GM03348 (cell line): ENCODE measurements at regions not wholly inside any gene's neighbourhood (a gene's known extent, or its start where the extent isn't known, plus 50 kb on each side); places are given as distances from the start of the nearest gene placed in this dataset.
"Not testable (repeated sequence)": the region's sequence is repeated elsewhere in the genome, so short reads cannot be mapped to it uniquely, and the experiment has no call there.

Experiments
- DNase-seq: peaks from one replicate; pipeline ENCODE4 v3.0.0; 2012; ENCODE audit warnings: low spot score

- no peak for DNase-seq
Measured at GRCh38 chr11:38155856-38156255, 1557.8 kb upstream of the RAG2 start.

GRCh38 chr11:38153985-38154384 lies 1555.9 kb upstream of the RAG2 start:
- DNase-seq: no peak

GRCh38 chr11:38143852-38144251 lies 1545.8 kb upstream of the RAG2 start:
- DNase-seq: no peak

- no peak for DNase-seq
Measured at GRCh38 chr11:38138972-38139371, 1540.9 kb upstream of the RAG2 start.

GRCh38 chr11:38136887-38137286 lies 1538.9 kb upstream of the RAG2 start:
- DNase-seq: no peak

GRCh38 chr11:38131535-38131934 lies 1533.5 kb upstream of the RAG2 start:
- no peak for DNase-seq

- no peak for DNase-seq
Measured at GRCh38 chr11:38130976-38131375, 1532.9 kb upstream of the RAG2 start.

- no peak for DNase-seq
Measured at GRCh38 chr11:38130514-38130913, 1532.5 kb upstream of the RAG2 start.

GRCh38 chr11:38123673-38124072 lies 1525.6 kb upstream of the RAG2 start:
- DNase-seq: no peak

GRCh38 chr11:38116616-38117015 lies 1518.6 kb upstream of the RAG2 start:
- not testable (repeated sequence) for DNase-seq

GRCh38 chr11:38115381-38115780 lies 1517.3 kb upstream of the RAG2 start:
- DNase-seq: not testable (repeated sequence)

- no peak for DNase-seq
Measured at GRCh38 chr11:38100836-38101462, 1502.9 kb upstream of the RAG2 start.

- no peak for DNase-seq
Measured at GRCh38 chr11:38095268-38095667, 1497.2 kb upstream of the RAG2 start.

GRCh38 chr11:38089726-38090125 lies 1491.7 kb upstream of the RAG2 start:
- no peak for DNase-seq

GRCh38 chr11:38060920-38061319 lies 1462.9 kb upstream of the RAG2 start:
- DNase-seq: no peak

GRCh38 chr11:38060136-38060535 lies 1462.1 kb upstream of the RAG2 start:
- DNase-seq: no peak

GRCh38 chr11:38046571-38047135 lies 1448.6 kb upstream of the RAG2 start:
- DNase-seq: no peak

GRCh38 chr11:38043060-38043459 lies 1445.0 kb upstream of the RAG2 start:
- no peak for DNase-seq

GRCh38 chr11:38038777-38039176 lies 1440.7 kb upstream of the RAG2 start:
- DNase-seq: no peak

- no peak for DNase-seq
Measured at GRCh38 chr11:38019072-38019775, 1421.2 kb upstream of the RAG2 start.

- DNase-seq: no peak
Measured at GRCh38 chr11:38014405-38014804, 1416.4 kb upstream of the RAG2 start.

- DNase-seq: no peak
Measured at GRCh38 chr11:38013157-38013556, 1415.1 kb upstream of the RAG2 start.

GRCh38 chr11:38011496-38011895 lies 1413.5 kb upstream of the RAG2 start:
- DNase-seq: no peak

- DNase-seq: no peak
Measured at GRCh38 chr11:38009932-38010331, 1411.9 kb upstream of the RAG2 start.
